CD8-positive, alpha-beta memory T cell (primary cell): ENCODE measurements at regions not wholly inside any gene's neighbourhood (a gene's known extent, or its start where the extent isn't known, plus 50 kb on each side); places are given as distances from the start of the nearest gene placed in this dataset.
A peak's percentile ranks its signal among the peaks of the same experiment; 100 is the strongest.

Experiments
- CTCF ChIA-PET: fragments of 350-600 bp; sonication (Branson Sonifier 250); formaldehyde crosslinking; loops from one replicate; lab custom pipeline; 2021; ENCODE audit warnings: antibody characterized with exemption; lab: Charles Lee
- POLR2A ChIA-PET: fragments of 350-600 bp; sonication (Branson Sonifier 250); formaldehyde crosslinking; loops from one replicate; lab custom pipeline; 2021; ENCODE audit warnings: antibody characterized with exemption; lab: Charles Lee
- DNase-seq, 5 donors: peaks; one replicate each; pipeline versions ENCODE4 v3.0.0 to v3.0.0-alpha.2; 2020 to 2022; ENCODE audit warnings: mixed read lengths in 1 of 5
- H3K27ac ChIP-seq: one replicate; pipeline ENCODE4 v1.7.0; 2013; ENCODE audit warnings: low read depth, mild to moderate bottlenecking, low read length, moderate library complexity
- H3K27me3 ChIP-seq: 2 replicates; pipeline ENCODE4 v1.7.0; 2013; ENCODE audit warnings: low read length, mild to moderate bottlenecking; ENCODE audit not compliant: insufficient read depth, poor library complexity, severe bottlenecking
- H3K36me3 ChIP-seq: 2 replicates; pipeline ENCODE4 v1.7.0; 2013; ENCODE audit warnings: mild to moderate bottlenecking, low read length, moderate library complexity; ENCODE audit not compliant: insufficient read depth
- H3K4me1 ChIP-seq: 2 replicates; pipeline ENCODE4 v1.7.0; 2013; ENCODE audit warnings: mild to moderate bottlenecking, low read length, moderate library complexity; ENCODE audit not compliant: insufficient read depth
- H3K4me3 ChIP-seq: 2 replicates; pipeline ENCODE4 v1.7.0; 2013; ENCODE audit warnings: mild to moderate bottlenecking, low read length
- H3K9me3 ChIP-seq: 2 replicates; pipeline ENCODE4 v1.7.0; 2013; ENCODE audit warnings: mild to moderate bottlenecking, low read length
- H3K27ac Mint-ChIP-seq, 8 donors: one replicate each; pipeline ENCODE4 v1.8.0; 2020 to 2021; ENCODE audit warnings: mixed read lengths in 8 of 8, mild to moderate bottlenecking in 6 of 8, inconsistent platforms in 3 of 8, moderate library complexity in 3 of 8
- H3K27me3 Mint-ChIP-seq, 2 donors: one replicate each; pipeline ENCODE4 v1.8.0; 2020 to 2021; ENCODE audit warnings: mixed read lengths in 2 of 2, mild to moderate bottlenecking in 1 of 2, moderate library complexity in 1 of 2
- H3K36me3 Mint-ChIP-seq, 3 donors: one replicate each; pipeline ENCODE4 v1.8.0; 2020 to 2021; ENCODE audit warnings: mixed read lengths in 3 of 3, inconsistent platforms in 1 of 3, mild to moderate bottlenecking in 1 of 3
- H3K4me1 Mint-ChIP-seq, 3 donors: one replicate each; pipeline ENCODE4 v1.8.0; 2020 to 2021; ENCODE audit warnings: mixed read lengths in 3 of 3, inconsistent platforms in 1 of 3, mild to moderate bottlenecking in 1 of 3
- H3K4me3 Mint-ChIP-seq, 7 donors: one replicate each; pipeline ENCODE4 v1.8.0; 2020 to 2021; ENCODE audit warnings: mixed read lengths in 7 of 7, mild to moderate bottlenecking in 6 of 7, moderate library complexity in 4 of 7, inconsistent platforms in 2 of 7
- H3K9me3 Mint-ChIP-seq, 5 donors: one replicate each; pipeline ENCODE4 v1.8.0; 2020 to 2022; ENCODE audit warnings: mixed read lengths in 5 of 5, mild to moderate bottlenecking in 3 of 5, moderate library complexity in 2 of 5, inconsistent platforms in 1 of 5

DNA sequence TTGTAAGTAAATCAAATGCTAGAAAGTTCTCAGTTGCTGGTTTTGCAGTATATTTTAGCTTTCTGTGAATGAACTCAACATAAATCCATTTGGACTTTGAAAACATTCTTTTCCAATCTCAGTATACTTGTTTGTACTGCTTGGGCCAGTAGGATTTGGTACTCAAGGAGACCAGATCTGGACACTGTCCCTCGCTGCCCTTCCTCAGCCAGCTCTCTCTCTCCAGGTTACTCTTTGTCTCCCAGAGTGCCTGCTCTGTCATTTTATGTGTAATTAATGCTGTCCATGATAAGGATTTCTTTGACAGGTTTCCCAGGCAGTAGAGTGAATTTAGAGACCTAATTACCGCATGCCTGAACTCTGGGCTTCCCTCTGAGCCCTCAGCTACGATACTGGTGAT, 344.6 kb upstream of the SGCD start:
- DNase-seq = no peak
- peak overlapping the region in 1 of 8 donors; percentile 55 for H3K27ac Mint-ChIP-seq
- H3K4me1 Mint-ChIP-seq = no peaks in the 10 kb centered on the region
- H3K4me1 ChIP-seq = no peaks in the 10 kb centered on the region
- H3K27me3 Mint-ChIP-seq = peaks cover 0 to 3% of the 10 kb centered on the region in 2 donors
- no peak overlapping the region for H3K27ac ChIP-seq
- no peak overlapping the region for H3K4me3 ChIP-seq
- no peaks in the 10 kb centered on the region for H3K36me3 ChIP-seq
- H3K9me3 Mint-ChIP-seq = no peaks in the 10 kb centered on the region
- peak overlapping the region in 1 of 7 donors; percentile 42 for H3K4me3 Mint-ChIP-seq
- H3K27me3 ChIP-seq = no peaks in the 10 kb centered on the region
- no peaks in the 10 kb centered on the region for H3K36me3 Mint-ChIP-seq
- POLR2A ChIA-PET = no interaction called here
- H3K9me3 ChIP-seq = no peaks in the 10 kb centered on the region
- CTCF ChIA-PET = no interaction called here

GRCh38 chr5:155983954-155984353, 343.0 kb upstream of the SGCD start:
- Histone ChIP-seq H3K4me3 (no peak overlapping the region), H3K9me3 (no peaks in the 10 kb centered on the region), H3K36me3 (no peaks in the 10 kb centered on the region), H3K4me1 (no peaks in the 10 kb centered on the region), H3K27me3 (no peaks in the 10 kb centered on the region), H3K27ac (no peak overlapping the region)
- POLR2A ChIA-PET = no interaction called here
- Mint-ChIP-seq H3K27me3 (peaks cover 0 to 3% of the 10 kb centered on the region in 2 donors), H3K4me1 (no peaks in the 10 kb centered on the region), H3K4me3 (no peak overlapping the region), H3K9me3 (no peaks in the 10 kb centered on the region), H3K36me3 (no peaks in the 10 kb centered on the region), H3K27ac (no peak overlapping the region)
- DNase-seq = no peak
- CTCF ChIA-PET = no interaction called here

GRCh38 chr5:155987265-155987810, 339.6 kb upstream of the SGCD start:
- H3K4me1 Mint-ChIP-seq = no peaks in the 10 kb centered on the region
- peak overlapping the region in 1 of 8 donors; percentile 47 for H3K27ac Mint-ChIP-seq
- Histone ChIP-seq H3K27ac (no peak overlapping the region), H3K4me3 (no peak overlapping the region), H3K27me3 (no peaks in the 10 kb centered on the region), H3K4me1 (no peaks in the 10 kb centered on the region), H3K9me3 (no peaks in the 10 kb centered on the region), H3K36me3 (no peaks in the 10 kb centered on the region)
- H3K36me3 Mint-ChIP-seq = no peaks in the 10 kb centered on the region
- H3K9me3 Mint-ChIP-seq = no peaks in the 10 kb centered on the region
- CTCF ChIA-PET = no interaction called here
- POLR2A ChIA-PET = no interaction called here
- H3K4me3 Mint-ChIP-seq = no peak overlapping the region
- no peak for DNase-seq
- peaks cover 0 to 3% of the 10 kb centered on the region in 2 donors for H3K27me3 Mint-ChIP-seq

DNA sequence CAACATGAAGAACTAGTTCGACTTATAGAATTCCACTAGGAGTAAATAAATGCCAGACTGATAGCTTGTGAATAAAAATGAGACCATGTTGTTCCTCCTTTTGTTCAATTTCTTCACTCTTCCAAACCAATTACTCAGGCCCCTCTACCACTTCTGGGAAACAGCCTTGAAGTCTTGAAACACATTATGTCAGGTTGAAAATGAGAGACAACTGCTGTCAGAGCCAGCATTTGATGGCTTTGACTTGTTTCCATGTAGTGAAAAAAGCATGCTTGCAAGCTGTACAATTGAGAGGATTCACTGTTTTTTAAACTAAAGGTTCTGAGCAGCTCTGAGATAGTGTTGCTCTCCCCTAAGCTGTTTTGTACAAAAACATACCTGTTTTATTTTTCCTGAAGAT, 337.1 kb upstream of the SGCD start:
- H3K4me3 Mint-ChIP-seq = no peak overlapping the region

DNA sequence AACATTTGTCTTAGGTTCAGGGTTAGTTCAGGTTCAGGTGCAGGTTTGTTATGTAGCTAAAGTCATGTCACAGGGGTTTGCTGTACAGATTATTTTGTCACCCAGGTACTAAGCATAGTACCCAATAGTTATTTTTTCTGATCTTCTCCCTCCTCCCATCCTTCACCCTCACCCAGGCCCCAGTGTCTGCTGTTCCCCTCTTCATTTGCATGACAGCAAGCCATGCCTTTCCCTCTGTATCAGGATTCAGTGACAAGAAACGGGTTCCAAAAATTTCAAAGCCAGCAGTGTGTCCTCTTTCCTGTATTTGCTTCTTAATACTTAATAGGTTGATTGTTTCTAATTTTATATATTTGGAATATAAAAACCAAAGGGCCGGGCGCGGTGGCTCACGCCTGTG, 330.8 kb upstream of the SGCD start:
- Mint-ChIP-seq H3K27me3 (peaks cover 2 to 6% of the 10 kb centered on the region in 2 donors), H3K36me3 (no peaks in the 10 kb centered on the region), H3K9me3 (no peaks in the 10 kb centered on the region), H3K27ac (no peak overlapping the region), H3K4me1 (no peaks in the 10 kb centered on the region), H3K4me3 (no peak overlapping the region)
- H3K4me1 ChIP-seq = no peaks in the 10 kb centered on the region
- H3K4me3 ChIP-seq = no peak overlapping the region
- CTCF ChIA-PET = no interaction called here
- no peaks in the 10 kb centered on the region for H3K27me3 ChIP-seq
- no peaks in the 10 kb centered on the region for H3K36me3 ChIP-seq
- H3K27ac ChIP-seq = no peak overlapping the region
- no peaks in the 10 kb centered on the region for H3K9me3 ChIP-seq
- no peak for DNase-seq
- POLR2A ChIA-PET = no interaction called here

More for the DNA sequence above, 337.1 kb upstream of the SGCD start:
- H3K27ac Mint-ChIP-seq = no peak overlapping the region
- ChIA-PET POLR2A (no interaction called here), CTCF (no interaction called here)
- H3K36me3 ChIP-seq = no peaks in the 10 kb centered on the region
- H3K27me3 Mint-ChIP-seq = peaks cover 2 to 9% of the 10 kb centered on the region in 2 donors
- no peaks in the 10 kb centered on the region for H3K4me1 ChIP-seq
- no peak for DNase-seq
- no peak overlapping the region for H3K27ac ChIP-seq
- H3K27me3 ChIP-seq = no peaks in the 10 kb centered on the region
- H3K36me3 Mint-ChIP-seq = no peaks in the 10 kb centered on the region
- no peaks in the 10 kb centered on the region for H3K4me1 Mint-ChIP-seq
- no peaks in the 10 kb centered on the region for H3K9me3 ChIP-seq
- no peak overlapping the region for H3K4me3 ChIP-seq
- H3K9me3 Mint-ChIP-seq = no peaks in the 10 kb centered on the region

- H3K36me3 Mint-ChIP-seq = no peaks in the 10 kb centered on the region
- Histone ChIP-seq H3K9me3 (no peaks in the 10 kb centered on the region), H3K36me3 (no peaks in the 10 kb centered on the region), H3K27ac (no peak overlapping the region), H3K27me3 (no peaks in the 10 kb centered on the region), H3K4me3 (no peak overlapping the region), H3K4me1 (no peaks in the 10 kb centered on the region)
- no peaks in the 10 kb centered on the region for H3K9me3 Mint-ChIP-seq
- H3K27ac Mint-ChIP-seq = no peak overlapping the region
- ChIA-PET POLR2A (no interaction called here), CTCF (no interaction called here)
- no peak overlapping the region for H3K4me3 Mint-ChIP-seq
- DNase-seq = no peak
- H3K27me3 Mint-ChIP-seq = peaks cover 2 to 6% of the 10 kb centered on the region in 2 donors
- no peaks in the 10 kb centered on the region for H3K4me1 Mint-ChIP-seq
Measured at GRCh38 chr5:155998257-155998656, 328.7 kb upstream of the SGCD start.

GRCh38 chr5:156000115-156000514, 326.8 kb upstream of the SGCD start:
- Histone ChIP-seq H3K4me1 (no peaks in the 10 kb centered on the region), H3K4me3 (no peak overlapping the region), H3K27ac (no peak overlapping the region), H3K27me3 (no peaks in the 10 kb centered on the region), H3K36me3 (no peaks in the 10 kb centered on the region), H3K9me3 (no peaks in the 10 kb centered on the region)
- H3K4me1 Mint-ChIP-seq = no peaks in the 10 kb centered on the region
- CTCF ChIA-PET = no interaction called here
- H3K9me3 Mint-ChIP-seq = no peaks in the 10 kb centered on the region
- POLR2A ChIA-PET = no interaction called here
- no peak for DNase-seq
- H3K4me3 Mint-ChIP-seq = no peak overlapping the region
- no peak overlapping the region for H3K27ac Mint-ChIP-seq
- H3K27me3 Mint-ChIP-seq = peaks cover 2 to 4% of the 10 kb centered on the region in 2 donors
- no peaks in the 10 kb centered on the region for H3K36me3 Mint-ChIP-seq

DNA sequence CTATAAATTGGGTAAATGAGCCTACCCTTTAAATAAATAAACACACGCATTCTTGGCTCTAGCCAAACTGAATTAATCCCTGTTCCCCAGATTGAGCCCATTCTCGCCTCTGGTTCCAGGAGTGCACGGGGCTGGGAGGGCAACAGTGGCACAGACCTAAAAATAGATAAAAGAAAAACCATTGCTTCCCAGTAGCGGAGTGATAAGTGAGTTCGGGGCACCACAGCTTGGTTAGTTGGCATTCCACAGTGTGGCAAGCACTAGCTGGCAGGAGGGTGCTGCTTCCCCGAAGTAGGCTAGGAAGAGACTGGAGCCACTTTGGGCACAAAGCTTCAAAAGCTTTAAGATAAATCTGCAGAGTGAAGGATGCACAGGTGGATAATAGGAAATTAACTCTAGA, 322.2 kb upstream of the SGCD start:
- Mint-ChIP-seq H3K4me1 (no peaks in the 10 kb centered on the region), H3K36me3 (no peaks in the 10 kb centered on the region), H3K9me3 (peaks cover 0 to 2% (median 0%) of the 10 kb centered on the region in 5 donors), H3K27ac (no peak overlapping the region), H3K27me3 (peaks cover 4 to 9% of the 10 kb centered on the region in 2 donors), H3K4me3 (no peak overlapping the region)
- no peaks in the 10 kb centered on the region for H3K4me1 ChIP-seq
- ChIA-PET CTCF (interaction anchor here (1.5 kb wide), 1 partner anchor 10 kb away, joined by 3 read pairs; no protein-coding TSS in a partner anchor), POLR2A (no interaction called here)
- DNase-seq = no peak
- no peaks in the 10 kb centered on the region for H3K36me3 ChIP-seq
- no peaks in the 10 kb centered on the region for H3K27me3 ChIP-seq
- no peak overlapping the region for H3K4me3 ChIP-seq
- H3K27ac ChIP-seq = no peak overlapping the region
- no peaks in the 10 kb centered on the region for H3K9me3 ChIP-seq
